IMR-90 (cell line): ENCODE measurements at regions not wholly inside any gene's neighbourhood (a gene's known extent, or its start where the extent isn't known, plus 50 kb on each side); places are given as distances from the start of the nearest gene placed in this dataset.

Experiments used
- ATAC-seq: fragments of 200-7000 bp; cut with Tn5 transposase; 2 replicates; pipeline ENCODE4 v1.9.1; 2020; ENCODE audit warnings: low read depth, mild to moderate bottlenecking, moderate library complexity
- BruUV-seq: library from RNA; stranded (reverse); fragments of 400-500 nt; replicated peaks from 2 replicates; lab custom pipeline; 2021; lab: Mats Ljungman, UMichigan
- CTCF ChIA-PET: fragments of 300-600 bp; formaldehyde crosslinking; extraction: SDS; loops from one replicate; lab custom pipeline; 2021; ENCODE audit warnings: antibody characterized with exemption; lab: Yijun Ruan, JAX
- POLR2A ChIA-PET: fragments of 300-600 bp; sonication (Branson Sonifier 250); formaldehyde crosslinking; loops from one replicate; lab custom pipeline; 2022; ENCODE audit warnings: antibody characterized with exemption; ENCODE audit not compliant: unreplicated experiment; lab: Charles Lee
- DNase-seq: peaks from one replicate; pipeline ENCODE4 v3.0.0; 2013
- H2AFZ ChIP-seq: replicated peaks from 2 replicates; pipeline ENCODE3; 2013; ENCODE audit warnings: low read length, mild to moderate bottlenecking; ENCODE audit not compliant: poor library complexity
- H2AK5ac ChIP-seq: 2 replicates; pipeline ENCODE4 v1.6.1; 2013; ENCODE audit warnings: low read depth, low read length, inconsistent platforms
- H2AK9ac ChIP-seq: replicated peaks from 2 replicates; pipeline ENCODE3; 2013; ENCODE audit warnings: mild to moderate bottlenecking, low read depth, low read length, moderate library complexity; ENCODE audit not compliant: poor library complexity
- H2BK120ac ChIP-seq: 2 replicates; pipeline ENCODE4 v1.6.1; 2013; ENCODE audit warnings: low read depth, low read length, inconsistent platforms
- H2BK15ac ChIP-seq: 3 replicates; pipeline ENCODE4 v1.6.1; 2013; ENCODE audit warnings: low read depth, low read length, inconsistent platforms
- H2BK20ac ChIP-seq: 2 replicates; pipeline ENCODE4 v1.6.1; 2013; ENCODE audit warnings: low read depth, mild to moderate bottlenecking, inconsistent platforms, low read length, moderate library complexity
- H2BK5ac ChIP-seq: 2 replicates; pipeline ENCODE4 v1.6.1; 2013; ENCODE audit warnings: mild to moderate bottlenecking, low read depth, low read length, inconsistent platforms; ENCODE audit not compliant: poor library complexity, severe bottlenecking
- H3K14ac ChIP-seq: replicated peaks from 2 replicates; pipeline ENCODE4 v1.6.1; 2013; ENCODE audit warnings: low read depth, low read length, inconsistent platforms
- H3K18ac ChIP-seq: 2 replicates; pipeline ENCODE4 v1.6.1; 2013; ENCODE audit warnings: low read depth, low read length, control low read depth
- H3K23ac ChIP-seq: 2 replicates; pipeline ENCODE4 v1.6.1; 2013; ENCODE audit warnings: low read depth, low read length, inconsistent platforms
- H3K27ac ChIP-seq: 2 replicates; pipeline ENCODE4 v1.5.1; 2013; ENCODE audit warnings: mild to moderate bottlenecking, control low read depth, low read length; ENCODE audit not compliant: insufficient read depth
- H3K27me3 ChIP-seq: 2 replicates; pipeline ENCODE4 v1.6.1; 2013; ENCODE audit warnings: low read length; ENCODE audit not compliant: control insufficient read depth, insufficient read depth
- H3K36me3 ChIP-seq: 2 replicates; pipeline ENCODE4 v1.6.1; 2013; ENCODE audit warnings: low read length, mixed read lengths; ENCODE audit not compliant: control insufficient read depth, insufficient read depth
- H3K4ac ChIP-seq: 2 replicates; pipeline ENCODE4 v1.6.1; 2013; ENCODE audit warnings: low read depth, low read length, inconsistent platforms
- H3K4me1 ChIP-seq: 2 replicates; pipeline ENCODE4 v1.6.1; 2013; ENCODE audit warnings: low read length, mixed read lengths; ENCODE audit not compliant: control insufficient read depth, insufficient read depth
- H3K4me2 ChIP-seq: 2 replicates; pipeline ENCODE4 v1.6.1; 2013; ENCODE audit warnings: low read depth, mild to moderate bottlenecking, control low read depth, low read length, moderate library complexity
- H3K4me3 ChIP-seq: 2 replicates; pipeline ENCODE4 v1.5.1; 2013; ENCODE audit warnings: low read depth, mild to moderate bottlenecking, control low read depth, low read length, moderate library complexity; ENCODE audit not compliant: insufficient read depth
- H3K56ac ChIP-seq: 2 replicates; pipeline ENCODE4 v1.6.1; 2013; ENCODE audit warnings: low read length, inconsistent platforms; ENCODE audit not compliant: insufficient read depth; ENCODE audit errors: extremely low read depth
- H3K79me1 ChIP-seq, 2 experiments: 2 replicates each; pipeline ENCODE4 v1.6.1; 2013; ENCODE audit warnings: low read length in 2 of 2, inconsistent platforms in 1 of 2, low read depth in 1 of 2
- H3K9ac ChIP-seq: 2 replicates; pipeline ENCODE4 v1.6.1; 2013; ENCODE audit warnings: low read depth, low read length, control low read depth
- H3K9me1 ChIP-seq: 2 replicates; pipeline ENCODE4 v1.6.1; 2013; ENCODE audit warnings: low read length, inconsistent platforms; ENCODE audit not compliant: insufficient read depth
- H3K9me3 ChIP-seq: 2 replicates; pipeline ENCODE4 v1.6.1; 2013; ENCODE audit warnings: low read length; ENCODE audit not compliant: control insufficient read depth, insufficient read depth
- H4K20me1 ChIP-seq: 2 replicates; pipeline ENCODE4 v1.6.1; 2013; ENCODE audit warnings: low read length, inconsistent platforms; ENCODE audit not compliant: insufficient read depth
- H4K5ac ChIP-seq: 2 replicates; pipeline ENCODE4 v1.6.1; 2013; ENCODE audit warnings: mild to moderate bottlenecking, low read depth, low read length, control low read depth
- H4K8ac ChIP-seq, 2 experiments: 2 replicates each; pipeline ENCODE4 v1.6.1; 2013; ENCODE audit warnings: low read depth in 2 of 2, low read length in 2 of 2, control low read depth in 1 of 2, inconsistent platforms in 1 of 2
- H4K91ac ChIP-seq: 2 replicates; pipeline ENCODE4 v1.6.1; 2013; ENCODE audit warnings: low read depth, low read length, inconsistent platforms; ENCODE audit not compliant: insufficient read depth
- NFE2L2 ChIP-seq: fragments of 150-350 bp; IDR thresholded peaks from 2 replicates; pipeline ENCODE4 v1.6.1; 2016; ENCODE audit warnings: low read depth, mild to moderate bottlenecking, low read length
- RFX5 ChIP-seq: IDR thresholded peaks from 2 replicates; pipeline ENCODE4 v1.8.0; 2012; ENCODE audit warnings: low read depth, mild to moderate bottlenecking, low read length, moderate library complexity
- dilution Hi-C: fragments of 300-500 bp; cut with HindIII; formaldehyde crosslinking; loops from one replicate; pipeline ENCODE4 v1.14.3; 2018; ENCODE audit warnings: low sequenced_read_pairs; ENCODE audit not compliant: unreplicated experiment
- in situ Hi-C: fragments of 300-500 bp; cut with MboI; formaldehyde crosslinking; loops from 3 replicates; pipeline ENCODE4 v1.14.3; 2019; ENCODE audit warnings: low sequenced_read_pairs, inconsistent platforms, mixed read lengths
- intact Hi-C: fragments of 100-400 bp; cut with micrococcal nuclease; formaldehyde crosslinking; loops from 2 replicates; pipeline ENCODE4 v1.10.0; 2022

GRCh38 chr5:125142458-125142857, 396.0 kb upstream of the ZNF608 start:
- no peak overlapping the region for H2AK5ac ChIP-seq
- no peak overlapping the region for H3K14ac ChIP-seq
- no peaks in the 10 kb centered on the region for H4K20me1 ChIP-seq
- H4K91ac ChIP-seq: no peak overlapping the region
- H3K9ac ChIP-seq: no peak overlapping the region
- peaks cover 2% of the 10 kb centered on the region; the same call in 1 of the 2 replicates for H3K9me1 ChIP-seq
- no peak overlapping the region for H4K5ac ChIP-seq
- no TSS peak for BruUV-seq
- H3K36me3 ChIP-seq: no peaks in the 10 kb centered on the region
- H3K4ac ChIP-seq: no peak overlapping the region
- no peak overlapping the region for H3K18ac ChIP-seq
- no peaks in the 10 kb centered on the region for H3K79me1 ChIP-seq
- H3K4me1 ChIP-seq: peaks cover 2% of the 10 kb centered on the region
- peak; percentile 42 for DNase-seq
- no peak overlapping the region for H2BK5ac ChIP-seq
- in situ Hi-C loops: no loop called here
- H2AK9ac ChIP-seq: no peak overlapping the region
- H3K4me2 ChIP-seq: no peak overlapping the region
- no peak overlapping the region for H3K23ac ChIP-seq
- no peak overlapping the region for H2AFZ ChIP-seq
- ChIA-PET POLR2A (no interaction called here), CTCF (no interaction called here)
- H3K9me3 ChIP-seq: no peaks in the 10 kb centered on the region
- no peak overlapping the region for H2BK15ac ChIP-seq
- no peak for ATAC-seq
- H3K56ac ChIP-seq: no peak overlapping the region
- intact Hi-C loops: no loop called here
- no peak overlapping the region for H4K8ac ChIP-seq
- H3K4me3 ChIP-seq: no peak overlapping the region
- dilution Hi-C loops: no loop called here
- TF ChIP-seq RFX5: no peak
- no peak for TF ChIP-seq NFE2L2
- no peak overlapping the region for H2BK120ac ChIP-seq
- no peak overlapping the region for H3K27ac ChIP-seq
- H2BK20ac ChIP-seq: no peak overlapping the region
- no peaks in the 10 kb centered on the region for H3K27me3 ChIP-seq
